ENCODE measurements at regions not wholly inside any gene's neighbourhood (a gene's known extent, or its start where the extent isn't known, plus 50 kb on each side); places are given as distances from the start of the nearest gene placed in this dataset.

DNA sequence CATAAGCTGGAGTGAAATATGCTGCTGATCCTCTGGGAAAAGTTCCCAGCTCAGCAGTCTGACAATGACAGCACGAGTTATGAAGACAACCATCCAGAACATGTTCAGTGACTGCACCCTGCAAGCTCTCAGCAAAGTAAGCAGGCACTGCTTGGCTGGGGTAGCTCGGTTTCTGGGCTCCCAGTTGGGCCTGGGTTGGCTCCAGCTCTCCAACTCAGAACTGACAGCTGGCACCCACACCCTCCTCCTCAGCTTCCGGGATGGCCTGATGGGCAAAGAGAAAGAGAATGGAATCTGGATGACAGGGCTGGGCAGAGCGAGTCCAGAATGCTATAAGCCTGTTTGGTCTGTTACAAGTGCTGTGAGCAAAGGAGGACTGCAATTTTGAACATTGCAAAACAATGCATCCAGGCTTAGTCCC, 185.0 kb downstream of the CSNK1G3 start:
- H3K27ac ChIP-seq, result no peak overlapping the region
- H3K4me3 ChIP-seq, result no peak overlapping the region
- TF ChIP-seq, protein P1, sequence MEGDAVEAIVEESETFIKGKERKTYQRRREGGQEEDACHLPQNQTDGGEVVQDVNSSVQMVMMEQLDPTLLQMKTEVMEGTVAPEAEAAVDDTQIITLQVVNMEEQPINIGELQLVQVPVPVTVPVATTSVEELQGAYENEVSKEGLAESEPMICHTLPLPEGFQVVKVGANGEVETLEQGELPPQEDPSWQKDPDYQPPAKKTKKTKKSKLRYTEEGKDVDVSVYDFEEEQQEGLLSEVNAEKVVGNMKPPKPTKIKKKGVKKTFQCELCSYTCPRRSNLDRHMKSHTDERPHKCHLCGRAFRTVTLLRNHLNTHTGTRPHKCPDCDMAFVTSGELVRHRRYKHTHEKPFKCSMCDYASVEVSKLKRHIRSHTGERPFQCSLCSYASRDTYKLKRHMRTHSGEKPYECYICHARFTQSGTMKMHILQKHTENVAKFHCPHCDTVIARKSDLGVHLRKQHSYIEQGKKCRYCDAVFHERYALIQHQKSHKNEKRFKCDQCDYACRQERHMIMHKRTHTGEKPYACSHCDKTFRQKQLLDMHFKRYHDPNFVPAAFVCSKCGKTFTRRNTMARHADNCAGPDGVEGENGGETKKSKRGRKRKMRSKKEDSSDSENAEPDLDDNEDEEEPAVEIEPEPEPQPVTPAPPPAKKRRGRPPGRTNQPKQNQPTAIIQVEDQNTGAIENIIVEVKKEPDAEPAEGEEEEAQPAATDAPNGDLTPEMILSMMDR (IDR thresholded peaks at IDR 0.05), result no peak
- no peak for FAIRE-seq
- no peaks in the 10 kb centered on the region for H3K4me1 ChIP-seq
- H3K27me3 ChIP-seq, result no peaks in the 10 kb centered on the region
- 49 to 60% methylated on average over 4 of the region's 4 CpGs for WGBS, 2 donors
- peak in 1 of 6 donors; percentile 11 for DNase-seq
- intact Hi-C loops (cut with DNase I), result no loop called here
- peak in 2 of 4 donors; percentile 15 to 47 for ATAC-seq
- H3K36me3 ChIP-seq, result no peaks in the 10 kb centered on the region
- no peaks in the 10 kb centered on the region for H3K9me3 ChIP-seq

DNA sequence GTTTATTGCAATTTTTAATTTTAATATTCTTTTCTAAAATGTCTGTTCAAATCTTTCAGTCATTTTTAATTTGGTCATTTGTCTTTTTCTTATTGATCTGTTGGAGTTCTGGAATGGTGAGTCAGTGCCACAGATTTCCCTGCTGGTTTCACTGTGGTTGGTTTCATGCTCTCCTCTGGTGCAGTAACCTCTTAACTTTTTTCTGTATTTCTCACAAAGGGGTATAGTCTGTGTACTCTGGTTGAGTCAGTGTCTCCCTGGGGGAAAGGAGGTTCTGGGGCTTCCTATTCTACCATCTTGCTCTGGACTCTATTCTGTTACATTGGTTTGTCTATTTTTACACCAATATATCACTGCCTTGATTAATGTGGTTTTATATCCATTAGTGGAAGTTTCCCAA, 178.8 kb downstream of the CSNK1G3 start:
- no peak overlapping the region for H3K27ac ChIP-seq
- FAIRE-seq, result no peak

DNA sequence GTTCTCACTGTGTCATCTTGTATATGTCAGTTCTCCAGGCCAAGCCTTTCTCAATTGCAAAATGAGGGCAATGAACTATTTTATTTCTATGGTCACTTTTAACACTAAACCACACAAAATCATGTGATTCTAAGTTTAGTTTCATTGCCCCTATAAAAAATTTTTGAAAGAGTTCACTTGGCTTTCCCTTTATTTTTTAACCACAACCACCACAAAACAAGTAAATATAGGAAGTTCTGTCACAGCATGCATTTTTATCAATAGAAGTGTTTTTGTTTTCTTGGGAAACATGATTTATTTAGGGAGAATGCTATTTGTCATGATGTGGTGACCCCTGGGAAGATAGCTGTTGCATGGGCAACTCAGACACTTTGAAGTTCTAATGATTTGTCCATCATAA, 169.1 kb downstream of the CSNK1G3 start:
- intact Hi-C loops (cut with DNase I), result no loop called here
- no peak overlapping the region for H3K27ac ChIP-seq
- FAIRE-seq (no peak), ATAC-seq (no peak), DNase-seq (no peak)
- TF ChIP-seq, protein P1 (IDR thresholded peaks at IDR 0.05), result no peak
- H3K4me3 ChIP-seq, result no peak overlapping the region
- H3K9me3 ChIP-seq, result peaks cover 0 to 4% (median 0%) of the 10 kb centered on the region in 4 donors
- no peaks in the 10 kb centered on the region for H3K4me1 ChIP-seq
- no peaks in the 10 kb centered on the region for H3K27me3 ChIP-seq
- no peaks in the 10 kb centered on the region for H3K36me3 ChIP-seq

More for the DNA sequence above, 178.8 kb downstream of the CSNK1G3 start:
- no peak for DNase-seq
- intact Hi-C loops (cut with DNase I), result no loop called here
- no peak overlapping the region for H3K4me3 ChIP-seq
- no peaks in the 10 kb centered on the region for H3K36me3 ChIP-seq
- ATAC-seq, result no peak
- TF ChIP-seq, protein P1 (IDR thresholded peaks at IDR 0.05), result no peak
- H3K9me3 ChIP-seq, result no peaks in the 10 kb centered on the region
- H3K27me3 ChIP-seq, result no peaks in the 10 kb centered on the region
- H3K4me1 ChIP-seq, result no peaks in the 10 kb centered on the region

DNA sequence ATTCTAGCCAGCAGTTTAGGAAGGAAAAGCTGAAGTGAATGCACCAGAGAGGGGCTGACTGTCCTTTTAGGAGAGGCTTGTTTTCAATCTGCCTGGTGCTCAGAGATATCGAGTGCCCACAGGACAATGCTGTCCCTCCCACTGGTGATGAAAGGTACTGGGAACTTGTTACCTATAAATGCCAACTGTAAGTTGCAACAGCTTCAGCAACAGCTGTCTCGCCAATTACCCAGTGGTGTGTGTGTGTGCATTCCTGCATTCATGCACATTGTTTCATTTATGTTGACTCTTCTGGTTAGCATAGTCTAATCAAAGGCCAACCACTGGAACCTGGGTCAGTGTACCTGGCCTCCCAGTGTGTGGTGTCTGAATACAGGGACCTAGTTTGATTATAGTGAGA, 161.1 kb downstream of the CSNK1G3 start:
- FAIRE-seq (no peak), ATAC-seq (peak in 2 of 4 donors; percentile 11 to 16), DNase-seq (no peak)
- TF ChIP-seq, protein P1 (IDR thresholded peaks at IDR 0.05), result no peak
- peaks cover 0 to 3% (median 0%) of the 10 kb centered on the region in 3 donors for H3K4me1 ChIP-seq
- H3K36me3 ChIP-seq, result no peaks in the 10 kb centered on the region
- intact Hi-C loops (cut with DNase I), result no loop called here
- no peak overlapping the region for H3K4me3 ChIP-seq
- H3K9me3 ChIP-seq, result no peaks in the 10 kb centered on the region
- 64 to 69% methylated on average over 2 of the region's 2 CpGs for WGBS, 2 donors
- H3K27ac ChIP-seq, result no peak overlapping the region
- H3K27me3 ChIP-seq, result no peaks in the 10 kb centered on the region

DNA sequence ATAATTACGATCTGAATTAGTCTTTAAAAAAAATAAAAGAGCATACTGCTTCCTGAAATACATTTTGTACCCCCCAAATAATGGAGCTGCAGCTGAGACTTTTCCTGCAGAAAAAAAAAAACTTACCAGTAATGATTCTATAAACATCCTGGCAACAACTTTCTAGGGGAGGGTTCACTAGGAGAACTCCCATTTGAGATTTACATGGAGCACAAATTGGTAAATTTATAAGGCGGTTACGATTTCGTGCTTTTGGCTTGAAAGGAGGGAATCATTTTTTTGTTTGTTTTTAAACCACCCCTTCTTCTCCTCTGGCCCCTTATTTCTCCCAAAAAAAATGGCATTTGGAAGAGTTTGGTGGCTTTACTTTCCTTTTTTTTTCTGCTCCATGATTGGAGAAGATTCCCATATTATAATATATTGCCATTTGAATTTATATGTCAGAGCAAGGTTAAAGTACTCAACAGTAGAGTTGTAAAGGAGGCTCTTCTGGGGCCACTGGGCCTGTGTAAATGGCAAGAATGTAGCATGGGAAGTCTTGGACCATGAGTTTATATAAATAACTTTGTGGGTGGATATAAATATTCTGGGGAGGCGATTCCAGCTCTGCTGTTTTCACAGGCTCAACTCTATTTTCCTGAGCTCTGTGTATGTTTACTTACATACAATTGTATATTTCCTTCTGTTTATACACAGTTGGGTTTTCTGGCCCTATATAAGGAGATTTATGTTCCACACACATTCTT, 159.9 kb downstream of the CSNK1G3 start:
- TF ChIP-seq, protein P1 (IDR thresholded peaks at IDR 0.05), result no peak
- Histone ChIP-seq H3K9me3 (no peaks in the 10 kb centered on the region), H3K36me3 (no peaks in the 10 kb centered on the region), H3K27me3 (no peaks in the 10 kb centered on the region), H3K27ac (no peak overlapping the region), H3K4me3 (no peak overlapping the region), H3K4me1 (peaks cover 0 to 3% (median 0%) of the 10 kb centered on the region in 3 donors)
- no peak for FAIRE-seq
- 92 to 95% methylated on average over 5 of the region's 5 CpGs for WGBS, 2 donors
- intact Hi-C loops (cut with DNase I), result no loop called here
- no peak for DNase-seq
- ATAC-seq, result no peak
